ENCODE measurements at regions not wholly inside any gene's neighbourhood (a gene's known extent, or its start where the extent isn't known, plus 50 kb on each side); places are given as distances from the start of the nearest gene placed in this dataset.

- no peak for TF ChIP-seq CTCF (IDR thresholded peaks at IDR 0.05 in 2 of 3, conservative IDR thresholded peaks at IDR 0.05 in 1 of 3; ENCODE audit: control insufficient read depth in 2 of 3, extremely low read depth in 1 of 3, insufficient read depth in 1 of 3, low read depth in 3 of 3, low read length in 3 of 3)
Measured at GRCh38 chr7:41893656-41894055, 190.8 kb upstream of the INHBA start (continued).

- ATAC-seq (peak; percentile 59), FAIRE-seq (no peak), DNase-seq (ENCODE audit: low read depth, low spot score) (no peak)
- ChIA-PET SMC1A (ENCODE audit: uncharacterized antibody, unreplicated experiment) (interaction anchor here (0.5 to 2.6 kb wide), 5 partner anchors 11 to 188 kb away, joined by 3 to 8 read pairs (median 4); no protein-coding TSS in a partner anchor), POLR2A (no interaction called here), RAD21 (ENCODE audit: unreplicated experiment) (interaction anchor here (0.8 kb wide), 1 partner anchor 182 kb away, joined by 4 read pairs; no protein-coding TSS in a partner anchor), CTCF (interaction anchor here (0.7 to 1.6 kb wide), 10 partner anchors 8 to 187 kb away, joined by 3 to 5 read pairs (median 3); no protein-coding TSS in a partner anchor)
- H3K27ac ChIP-seq (ENCODE audit: control insufficient read depth, insufficient read depth): no peak overlapping the region
- no peaks in the 10 kb centered on the region for H3K36me3 ChIP-seq (ENCODE audit: control insufficient read depth in 2 of 2, insufficient read depth in 2 of 2, low read length in 1 of 2)
- WGBS (ENCODE audit: insufficient coverage, insufficient replicate concordance, low lambda C conversion rate, missing lambda C conversion rate): 50% methylated on average over 2 of the region's 2 CpGs
- no TSS peak for BruUV-seq (replicated peaks)
- no peak for TF ChIP-seq SP1 (IDR thresholded peaks at IDR 0.05; ENCODE audit: low read depth, low read length)
- peak; percentile 52 for TF ChIP-seq RAD21 (IDR thresholded peaks at IDR 0.05; ENCODE audit: insufficient read depth, low read depth, low read length)
- peak; percentile 2 to 22 (median 21); a peak in 1 of 6 replicates for TF ChIP-seq CTCF (IDR thresholded peaks at IDR 0.05 in 2 of 3, conservative IDR thresholded peaks at IDR 0.05 in 1 of 3; ENCODE audit: control insufficient read depth in 2 of 3, extremely low read depth in 1 of 3, insufficient read depth in 1 of 3, low read depth in 3 of 3, low read length in 3 of 3)
- TF ChIP-seq HSF1 (IDR thresholded peaks at IDR 0.05; ENCODE audit: low read depth, low read length): no peak
- H3K9ac ChIP-seq (ENCODE audit: control insufficient read depth, insufficient read depth, low read length): no peak overlapping the region
- H3K4me1 ChIP-seq (ENCODE audit: control insufficient read depth, insufficient read depth, low read length): no peaks in the 10 kb centered on the region; the same call in 1 of the 2 replicates
- no peaks in the 10 kb centered on the region for H4K20me1 ChIP-seq (ENCODE audit: control insufficient read depth, insufficient read depth)
- H3K4me2 ChIP-seq (ENCODE audit: control insufficient read depth, insufficient read depth): no peak overlapping the region
- no peaks in the 10 kb centered on the region for H3K27me3 ChIP-seq (replicated peaks in 1 of 2; ENCODE audit: control insufficient read depth in 2 of 2, insufficient read depth in 2 of 2, low read length in 1 of 2)
- intact Hi-C loops (cut with micrococcal nuclease; ENCODE audit: unreplicated experiment): no loop called here
- H3K9me3 ChIP-seq (replicated peaks; ENCODE audit: control insufficient read depth, insufficient read depth, low read length): no peaks in the 10 kb centered on the region; the same call in 2 of the 3 replicates
- in situ Hi-C loops (cut with MboI): no loop called here
- no peak overlapping the region for H3K4me3 ChIP-seq
- no peaks in the 10 kb centered on the region for H3K79me2 ChIP-seq (ENCODE audit: control insufficient read depth, insufficient read depth, low read length)
- H2AFZ ChIP-seq (ENCODE audit: control insufficient read depth, low read depth, low read length): no peak overlapping the region
Measured at GRCh38 chr7:41892356-41893100, 189.6 kb upstream of the INHBA start.
